ENCODE measurements at regions not wholly inside any gene's neighbourhood (a gene's known extent, or its start where the extent isn't known, plus 50 kb on each side); places are given as distances from the start of the nearest gene placed in this dataset.
A peak's percentile ranks its signal among the peaks of the same experiment; 100 is the strongest.

- Histone ChIP-seq H3K9me3 (ENCODE audit: low read length) (no peaks in the 10 kb centered on the region), H2AFZ (ENCODE audit: low read length) (no peak overlapping the region), H3K4me1 (ENCODE audit: insufficient read depth, low read length) (no peaks in the 10 kb centered on the region), H3K4me2 (ENCODE audit: low read depth, low read length) (no peak overlapping the region), H3K27me3 (ENCODE audit: control insufficient read depth in 1 of 2, insufficient read depth in 2 of 2, low read length in 2 of 2) (peaks cover 20 to 71% of the 10 kb centered on the region in 2 experiments), H3K9ac (ENCODE audit: insufficient read depth, low read depth, low read length) (no peak overlapping the region), H4K20me1 (ENCODE audit: insufficient read depth, low read length) (no peaks in the 10 kb centered on the region; the same call in 1 of the 2 replicates), H3K79me2 (ENCODE audit: insufficient read depth, low read length) (no peaks in the 10 kb centered on the region), H3K36me3 (replicated peaks in 1 of 2; ENCODE audit: control insufficient read depth in 1 of 2, insufficient read depth in 2 of 2, low read length in 2 of 2) (no peaks in the 10 kb centered on the region), H3K4me3 (replicated peaks in 1 of 3; ENCODE audit: insufficient read depth in 1 of 3, low read depth in 2 of 3, low read length in 3 of 3) (no peak overlapping the region), H3K27ac (ENCODE audit: extremely low read length, insufficient read depth, low read length) (no peak overlapping the region)
- intact Hi-C loops (cut with micrococcal nuclease; ENCODE audit: unreplicated experiment) (no loop called here), in situ Hi-C loops (cut with HindIII; ENCODE audit: extremely low pct_ligation_motif_present, low pct_unique_long_range_greater_than_20kb) (no loop called here)
- no TSS peak for BruUV-seq (replicated peaks)
- POLR2A ChIA-PET: no interaction called here
- CTCF ChIA-PET (ENCODE audit: low intra/inter-chr PET ratio, low total read pairs): no interaction called here
- TF ChIP-seq ZMYM2 (CRISPR knock-in tag; IDR thresholded peaks at IDR 0.05) (no peak), KDM6A (CRISPR knock-in tag; IDR thresholded peaks at IDR 0.05; ENCODE audit: low read depth) (no peak), DR1 (CRISPR knock-in tag; IDR thresholded peaks at IDR 0.05) (no peak), TCF7 (IDR thresholded peaks at IDR 0.05; ENCODE audit: low read depth) (no peak), U2AF2 (IDR thresholded peaks at IDR 0.05; ENCODE audit: low read depth, low read length) (no peak), HIVEP1 (CRISPR knock-in tag; IDR thresholded peaks at IDR 0.05) (no peak), TARDBP (CRISPR knock-in tag; IDR thresholded peaks at IDR 0.05) (no peak), SP4 (CRISPR knock-in tag; IDR thresholded peaks at IDR 0.05) (no peak), NFIC (IDR thresholded peaks at IDR 0.05; ENCODE audit: low read length) (no peak), ZNF572 (CRISPR knock-in tag; IDR thresholded peaks at IDR 0.05) (no peak), ZNF773 (CRISPR knock-in tag; IDR thresholded peaks at IDR 0.05; ENCODE audit: borderline replicate concordance) (no peak)
- DNase-seq (ENCODE audit: low spot score) (no peak), FAIRE-seq (no peak), ATAC-seq (no peak)
- WGBS (ENCODE audit: low lambda C conversion rate): 5% methylated on average over 7 of the region's 7 CpGs
These were observed 245.7 kb downstream of the ENGASE start for GRCh38 chr17:79320331-79320730.

- 9% methylated on average over 5 of the region's 5 CpGs for WGBS (ENCODE audit: low lambda C conversion rate)
- in situ Hi-C loops (cut with HindIII; ENCODE audit: extremely low pct_ligation_motif_present, low pct_unique_long_range_greater_than_20kb): no loop called here
These were observed 243.3 kb downstream of the ENGASE start for GRCh38 chr17:79317916-79318315.

More at GRCh38 chr17:79317916-79318315, 243.3 kb downstream of the ENGASE start:
- Histone ChIP-seq H3K4me1 (ENCODE audit: insufficient read depth, low read length) (no peaks in the 10 kb centered on the region), H3K79me2 (ENCODE audit: insufficient read depth, low read length) (no peaks in the 10 kb centered on the region), H3K9me3 (ENCODE audit: low read length) (no peaks in the 10 kb centered on the region), H3K4me3 (replicated peaks in 1 of 3; ENCODE audit: insufficient read depth in 1 of 3, low read depth in 2 of 3, low read length in 3 of 3) (no peak overlapping the region), H3K4me2 (ENCODE audit: low read depth, low read length) (no peak overlapping the region), H3K27me3 (ENCODE audit: control insufficient read depth in 1 of 2, insufficient read depth in 2 of 2, low read length in 2 of 2) (peaks cover 24 to 87% of the 10 kb centered on the region in 2 experiments), H3K9ac (ENCODE audit: insufficient read depth, low read depth, low read length) (no peak overlapping the region), H3K27ac (ENCODE audit: extremely low read length, insufficient read depth, low read length) (no peak overlapping the region), H3K36me3 (replicated peaks in 1 of 2; ENCODE audit: control insufficient read depth in 1 of 2, insufficient read depth in 2 of 2, low read length in 2 of 2) (no peaks in the 10 kb centered on the region), H2AFZ (ENCODE audit: low read length) (no peak overlapping the region), H4K20me1 (ENCODE audit: insufficient read depth, low read length) (no peaks in the 10 kb centered on the region; the same call in 1 of the 2 replicates)
- BruUV-seq (replicated peaks): no TSS peak
- FAIRE-seq (no peak), ATAC-seq (no peak), DNase-seq (ENCODE audit: low spot score) (no peak)
- TF ChIP-seq MAFK (conservative IDR thresholded peaks at IDR 0.05 in 1 of 2, IDR thresholded peaks at IDR 0.05 in 1 of 2; ENCODE audit: low read length in 2 of 2): peak; percentile 12 to 25; a peak in 1 of 4 replicates
- no peak for TF ChIP-seq NFAT5 (CRISPR knock-in tag; IDR thresholded peaks at IDR 0.05)
- intact Hi-C loops (cut with micrococcal nuclease; ENCODE audit: unreplicated experiment): no loop called here
- ChIA-PET POLR2A (no interaction called here), CTCF (ENCODE audit: low intra/inter-chr PET ratio, low total read pairs) (no interaction called here)

All from HepG2 (cell line).